Cardiac fibroblast (primary cell): ENCODE measurements at regions not wholly inside any gene's neighbourhood (a gene's known extent, or its start where the extent isn't known, plus 50 kb on each side); places are given as distances from the start of the nearest gene placed in this dataset.

Experiments used
- DNase-seq, 2 donors: peaks; one replicate each; pipeline versions ENCODE4 v3.0.0 to v3.0.0-alpha.2; 2010; ENCODE audit warnings: low read depth in 2 of 2
- H3K4me3 ChIP-seq, 2 donors: replicated peaks in 1 of 2; 1 replicate in 1 of 2; 2 replicates in 1 of 2; pipeline ENCODE4 v1.5.1; 2011; ENCODE audit warnings: low read depth in 2 of 2, low read length in 2 of 2, mild to moderate bottlenecking in 2 of 2, moderate library complexity in 1 of 2
- CTCF ChIP-seq: IDR thresholded peaks from one replicate; pipeline ENCODE4 v1.5.1; 2011; ENCODE audit warnings: low read depth, mild to moderate bottlenecking, low read length, inconsistent platforms

- H3K4me3 ChIP-seq = no peak overlapping the region
- no peak for DNase-seq
- no peak for TF ChIP-seq CTCF
These were observed 237.8 kb upstream of the LRIG3 start for GRCh38 chr12:59158066-59158465.

GRCh38 chr12:59155448-59155847, 235.1 kb upstream of the LRIG3 start:
- no peak for TF ChIP-seq CTCF
- no peak overlapping the region for H3K4me3 ChIP-seq
- no peak for DNase-seq

GRCh38 chr12:59151243-59151642, 230.9 kb upstream of the LRIG3 start:
- no peak for TF ChIP-seq CTCF
- DNase-seq = peak; percentile 20 to 38
- no peak overlapping the region for H3K4me3 ChIP-seq

- peak; percentile 96 for TF ChIP-seq CTCF
- peak; percentile 90 to 91 for DNase-seq
- H3K4me3 ChIP-seq = no peak overlapping the region
These were observed 229.8 kb upstream of the LRIG3 start for GRCh38 chr12:59149995-59150642.

- TF ChIP-seq CTCF = no peak
- DNase-seq = no peak
These were observed 227.5 kb upstream of the LRIG3 start for GRCh38 chr12:59147791-59148190.

GRCh38 chr12:59142183-59142790, 222.0 kb upstream of the LRIG3 start:
- peak in 1 of 2 donors; percentile 12 for DNase-seq
- no peak for TF ChIP-seq CTCF
- no peak overlapping the region for H3K4me3 ChIP-seq

More at GRCh38 chr12:59147791-59148190, 227.5 kb upstream of the LRIG3 start:
- no peak overlapping the region for H3K4me3 ChIP-seq
